8988T (cell line): ENCODE measurements at regions not wholly inside any gene's neighbourhood (a gene's known extent, or its start where the extent isn't known, plus 50 kb on each side); places are given as distances from the start of the nearest gene placed in this dataset.
"Not testable (repeated sequence)": the region's sequence is repeated elsewhere in the genome, so short reads cannot be mapped to it uniquely, and the experiment has no call there.

Experiments
- DNase-seq: peaks from one replicate; pipeline ENCODE4 v3.0.0; 2011

GRCh38 chr1:244106837-244107493, 55.9 kb downstream of the ZBTB18 start:
- DNase-seq, result no peak

DNA sequence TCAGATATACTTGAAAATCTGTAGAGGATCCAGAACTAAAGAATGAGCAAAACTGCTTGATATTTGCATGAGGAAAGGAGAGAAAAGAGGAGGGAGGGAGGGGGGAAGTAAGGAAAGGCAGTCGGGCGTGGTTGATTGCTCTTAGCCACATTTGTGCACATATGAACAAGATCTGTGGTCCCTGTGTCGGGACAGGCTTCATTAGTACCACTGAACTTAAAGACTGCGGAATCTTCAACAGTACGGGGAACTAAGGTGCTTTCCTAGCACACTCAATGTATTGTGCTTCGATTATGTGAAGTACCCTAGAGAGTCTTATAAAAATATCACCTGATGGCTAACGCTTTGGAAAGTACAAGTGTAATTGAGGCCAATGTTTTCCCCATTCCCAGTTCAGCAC, 59.9 kb downstream of the ZBTB18 start:
- no peak for DNase-seq

DNA sequence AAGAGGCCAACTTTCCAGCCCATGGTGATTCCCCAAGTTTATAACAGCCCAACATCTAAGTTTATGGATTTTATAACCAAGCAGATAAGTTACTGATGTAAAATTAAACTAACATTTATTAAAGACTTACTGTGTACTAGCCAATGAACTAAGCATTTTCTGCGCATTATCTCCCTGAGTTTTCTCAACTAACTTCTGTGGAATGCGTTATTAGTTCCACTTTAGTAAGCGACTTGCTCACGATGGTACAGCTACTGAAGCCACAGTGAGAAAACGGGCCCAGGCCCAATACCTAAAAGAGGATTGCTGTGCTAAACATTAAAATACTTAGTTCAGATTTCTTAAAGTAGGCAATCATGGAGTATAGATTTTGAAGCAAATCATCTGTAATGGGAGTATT, 61.0 kb downstream of the ZBTB18 start:
- no peak for DNase-seq

DNA sequence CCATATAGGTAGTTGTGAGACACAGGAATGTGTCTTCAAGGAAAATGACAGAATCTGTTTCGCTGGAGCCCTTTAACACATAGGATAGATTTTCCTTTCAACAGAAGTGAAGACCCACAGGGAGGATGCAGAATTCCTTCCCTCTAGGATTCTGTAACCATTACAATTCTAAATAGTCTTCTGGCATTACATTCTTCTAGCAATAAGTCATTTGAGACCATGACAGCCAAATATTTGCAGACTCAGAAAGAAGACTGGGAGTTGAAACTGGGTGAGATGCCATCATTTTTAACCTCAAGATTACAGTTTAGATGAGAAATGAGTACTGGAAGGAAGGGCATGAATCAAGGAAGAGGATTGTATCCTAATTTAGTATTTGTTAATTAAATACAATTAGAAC, 61.6 kb downstream of the ZBTB18 start:
- no peak for DNase-seq

- no peak for DNase-seq
Observed at GRCh38 chr1:244113532-244114320, 62.6 kb downstream of the ZBTB18 start.

- DNase-seq, result no peak
Observed at GRCh38 chr1:244114892-244115291, 63.8 kb downstream of the ZBTB18 start.

GRCh38 chr1:244116946-244117345, 65.9 kb downstream of the ZBTB18 start:
- no peak for DNase-seq

- DNase-seq, result no peak
Observed at GRCh38 chr1:244118109-244118761, 67.2 kb downstream of the ZBTB18 start.

- no peak for DNase-seq
Observed at GRCh38 chr1:244128591-244129383, 77.7 kb downstream of the ZBTB18 start.

GRCh38 chr1:244137276-244137675, 86.2 kb downstream of the ZBTB18 start:
- DNase-seq, result no peak

- no peak for DNase-seq
Observed at GRCh38 chr1:244137725-244138124, 86.6 kb downstream of the ZBTB18 start.

DNA sequence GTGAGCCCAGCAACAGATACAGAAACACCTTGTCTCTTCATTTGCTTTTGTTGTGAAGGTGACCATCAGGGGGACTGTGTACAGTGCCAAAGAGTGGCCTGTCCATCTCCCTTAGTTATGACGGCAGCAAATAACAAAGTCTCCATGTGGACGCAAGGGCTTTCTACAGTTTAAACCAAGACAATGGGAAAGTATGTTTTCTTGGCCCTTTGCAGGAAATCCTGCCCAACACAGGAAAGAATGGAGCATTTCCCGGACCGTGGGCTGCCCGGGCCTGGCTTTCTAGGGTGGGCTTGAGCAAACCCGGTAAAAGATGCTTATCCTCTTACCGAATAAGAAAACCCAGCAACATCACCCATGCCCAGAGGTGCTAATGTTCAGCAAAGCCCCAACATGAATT, 87.3 kb downstream of the ZBTB18 start:
- no peak for DNase-seq

GRCh38 chr1:244139655-244140054, 88.6 kb downstream of the ZBTB18 start:
- no peak for DNase-seq

DNA sequence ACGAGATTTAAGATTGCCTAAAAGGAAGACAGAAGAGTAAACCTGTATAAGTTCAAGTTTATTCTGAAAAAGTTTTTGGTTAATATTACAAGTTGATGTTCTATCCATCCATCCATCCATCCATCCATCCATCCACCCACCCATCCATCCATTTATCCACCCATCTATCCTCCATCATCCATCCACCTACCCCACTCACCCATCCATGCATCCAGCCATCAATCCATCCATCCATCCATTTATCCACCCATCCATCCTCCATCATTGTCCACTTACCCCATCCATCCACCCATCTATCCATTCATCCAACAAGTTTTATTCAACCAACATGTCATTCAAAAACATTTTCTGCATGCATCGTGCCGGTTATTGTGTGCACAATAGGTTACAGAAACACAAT, 89.3 kb downstream of the ZBTB18 start:
- no peak for DNase-seq

- no peak for DNase-seq
Observed at GRCh38 chr1:244144053-244144452, 93.0 kb downstream of the ZBTB18 start.

- DNase-seq, result no peak
Observed at GRCh38 chr1:244150071-244150470, 99.0 kb downstream of the ZBTB18 start.

- no peak for DNase-seq
Observed at GRCh38 chr1:244150665-244151064, 99.6 kb downstream of the ZBTB18 start.

- DNase-seq, result no peak
Observed at GRCh38 chr1:244151537-244151936, 100.5 kb downstream of the ZBTB18 start.

GRCh38 chr1:244154508-244154871, 103.4 kb downstream of the ZBTB18 start:
- no peak for DNase-seq

GRCh38 chr1:244154872-244155531, 103.9 kb downstream of the ZBTB18 start:
- DNase-seq, result no peak

- no peak for DNase-seq
Observed at GRCh38 chr1:244155661-244156060, 104.6 kb downstream of the ZBTB18 start.

GRCh38 chr1:244156617-244157016, 105.5 kb downstream of the ZBTB18 start:
- DNase-seq, result not testable (repeated sequence)
